ENCODE measurements at regions not wholly inside any gene's neighbourhood (a gene's known extent, or its start where the extent isn't known, plus 50 kb on each side); places are given as distances from the start of the nearest gene placed in this dataset.

- TF ChIP-seq, protein P1, sequence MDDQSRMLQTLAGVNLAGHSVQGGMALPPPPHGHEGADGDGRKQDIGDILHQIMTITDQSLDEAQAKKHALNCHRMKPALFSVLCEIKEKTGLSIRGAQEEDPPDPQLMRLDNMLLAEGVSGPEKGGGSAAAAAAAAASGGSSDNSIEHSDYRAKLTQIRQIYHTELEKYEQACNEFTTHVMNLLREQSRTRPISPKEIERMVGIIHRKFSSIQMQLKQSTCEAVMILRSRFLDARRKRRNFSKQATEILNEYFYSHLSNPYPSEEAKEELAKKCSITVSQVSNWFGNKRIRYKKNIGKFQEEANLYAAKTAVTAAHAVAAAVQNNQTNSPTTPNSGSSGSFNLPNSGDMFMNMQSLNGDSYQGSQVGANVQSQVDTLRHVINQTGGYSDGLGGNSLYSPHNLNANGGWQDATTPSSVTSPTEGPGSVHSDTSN (IDR thresholded peaks at IDR 0.05; ENCODE audit: insufficient replicate concordance, low read depth, low read length) = no peak
- TF ChIP-seq, protein P2, sequence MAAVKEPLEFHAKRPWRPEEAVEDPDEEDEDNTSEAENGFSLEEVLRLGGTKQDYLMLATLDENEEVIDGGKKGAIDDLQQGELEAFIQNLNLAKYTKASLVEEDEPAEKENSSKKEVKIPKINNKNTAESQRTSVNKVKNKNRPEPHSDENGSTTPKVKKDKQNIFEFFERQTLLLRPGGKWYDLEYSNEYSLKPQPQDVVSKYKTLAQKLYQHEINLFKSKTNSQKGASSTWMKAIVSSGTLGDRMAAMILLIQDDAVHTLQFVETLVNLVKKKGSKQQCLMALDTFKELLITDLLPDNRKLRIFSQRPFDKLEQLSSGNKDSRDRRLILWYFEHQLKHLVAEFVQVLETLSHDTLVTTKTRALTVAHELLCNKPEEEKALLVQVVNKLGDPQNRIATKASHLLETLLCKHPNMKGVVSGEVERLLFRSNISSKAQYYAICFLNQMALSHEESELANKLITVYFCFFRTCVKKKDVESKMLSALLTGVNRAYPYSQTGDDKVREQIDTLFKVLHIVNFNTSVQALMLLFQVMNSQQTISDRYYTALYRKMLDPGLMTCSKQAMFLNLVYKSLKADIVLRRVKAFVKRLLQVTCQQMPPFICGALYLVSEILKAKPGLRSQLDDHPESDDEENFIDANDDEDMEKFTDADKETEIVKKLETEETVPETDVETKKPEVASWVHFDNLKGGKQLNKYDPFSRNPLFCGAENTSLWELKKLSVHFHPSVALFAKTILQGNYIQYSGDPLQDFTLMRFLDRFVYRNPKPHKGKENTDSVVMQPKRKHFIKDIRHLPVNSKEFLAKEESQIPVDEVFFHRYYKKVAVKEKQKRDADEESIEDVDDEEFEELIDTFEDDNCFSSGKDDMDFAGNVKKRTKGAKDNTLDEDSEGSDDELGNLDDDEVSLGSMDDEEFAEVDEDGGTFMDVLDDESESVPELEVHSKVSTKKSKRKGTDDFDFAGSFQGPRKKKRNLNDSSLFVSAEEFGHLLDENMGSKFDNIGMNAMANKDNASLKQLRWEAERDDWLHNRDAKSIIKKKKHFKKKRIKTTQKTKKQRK (IDR thresholded peaks at IDR 0.05; ENCODE audit: low read depth, low read length) = no peak
- TF ChIP-seq NFIC (IDR thresholded peaks at IDR 0.05; ENCODE audit: low read depth, low read length) (no peak), ETV6 (conservative IDR thresholded peaks at IDR 0.05 in 1 of 2, IDR thresholded peaks at IDR 0.05 in 1 of 2; ENCODE audit: borderline replicate concordance in 1 of 2, low read depth in 1 of 2) (no peak)
These were observed 85.9 kb upstream of the WARS2 start (continued) for GRCh38 chr1:119226321-119226720.

GRCh38 chr1:119226913-119227312, 86.5 kb upstream of the WARS2 start:
- Histone ChIP-seq H3K27ac (ENCODE audit: control insufficient read depth, insufficient read depth) (no peak overlapping the region), H3K4me3 (no peak overlapping the region), H3K27me3 (replicated peaks in 1 of 2; ENCODE audit: control insufficient read depth in 2 of 2, insufficient read depth in 2 of 2, low read length in 1 of 2) (no peaks in the 10 kb centered on the region), H3K36me3 (ENCODE audit: control insufficient read depth in 2 of 2, insufficient read depth in 2 of 2, low read length in 1 of 2) (no peaks in the 10 kb centered on the region), H3K79me2 (ENCODE audit: control insufficient read depth, insufficient read depth, low read length) (no peaks in the 10 kb centered on the region), H2AFZ (ENCODE audit: control insufficient read depth, low read depth, low read length) (no peak overlapping the region), H3K9me3 (replicated peaks; ENCODE audit: control insufficient read depth, insufficient read depth, low read length) (no peaks in the 10 kb centered on the region), H3K4me1 (ENCODE audit: control insufficient read depth, insufficient read depth, low read length) (peaks cover 4% of the 10 kb centered on the region; the same call in 1 of the 2 replicates), H4K20me1 (ENCODE audit: control insufficient read depth, insufficient read depth) (no peaks in the 10 kb centered on the region), H3K4me2 (ENCODE audit: control insufficient read depth, insufficient read depth) (no peak overlapping the region), H3K9ac (ENCODE audit: control insufficient read depth, insufficient read depth, low read length) (no peak overlapping the region)
- DNase-seq (ENCODE audit: low read depth, low spot score) (no peak), FAIRE-seq (no peak), ATAC-seq (peak; percentile 66)
- CTCF ChIA-PET = interaction anchor here (1.2 to 6.7 kb wide), 3 partner anchors 39 to 143 kb away, joined by 4 to 96 read pairs (median 5); no protein-coding TSS in a partner anchor
- RAD21 ChIA-PET (ENCODE audit: unreplicated experiment) = interaction anchor here (1.0 to 3.6 kb wide), 2 partner anchors 47 to 49 kb away, joined by 3 to 27 read pairs; no protein-coding TSS in a partner anchor
- 76% methylated on average over 3 of the region's 3 CpGs for WGBS (ENCODE audit: insufficient coverage, insufficient replicate concordance, low lambda C conversion rate, missing lambda C conversion rate)
- BruUV-seq (replicated peaks) = no TSS peak
- SMC1A ChIA-PET (ENCODE audit: uncharacterized antibody, unreplicated experiment) = interaction anchor here (1.4 to 4.8 kb wide), 2 partner anchors 10 to 49 kb away, joined by 3 to 32 read pairs; no protein-coding TSS in a partner anchor
- POLR2A ChIA-PET = no interaction called here
- intact Hi-C loops (cut with micrococcal nuclease; ENCODE audit: unreplicated experiment) = loop anchor here (2.0 to 5.0 kb wide), 3 partner anchors 40 to 140 kb away; partner anchors contain the start of gene HAO2
- in situ Hi-C loops (cut with MboI) = no loop called here
- TF ChIP-seq JUNB (IDR thresholded peaks at IDR 0.05) (no peak), SMARCA5 (IDR thresholded peaks at IDR 0.05) (no peak), EED (IDR thresholded peaks at IDR 0.05; ENCODE audit: low read depth) (peak; percentile 54; the same call in 1 of the 2 replicates), CTCF (IDR thresholded peaks at IDR 0.05 in 2 of 3, conservative IDR thresholded peaks at IDR 0.05 in 1 of 3; ENCODE audit: control insufficient read depth in 2 of 3, extremely low read depth in 1 of 3, insufficient read depth in 1 of 3, low read depth in 3 of 3, low read length in 3 of 3) (no peak), E2F4 (IDR thresholded peaks at IDR 0.05; ENCODE audit: low read depth, low read length) (no peak), RUNX3 (IDR thresholded peaks at IDR 0.05; ENCODE audit: low read length) (peak; percentile 56)
- TF ChIP-seq, protein P3, sequence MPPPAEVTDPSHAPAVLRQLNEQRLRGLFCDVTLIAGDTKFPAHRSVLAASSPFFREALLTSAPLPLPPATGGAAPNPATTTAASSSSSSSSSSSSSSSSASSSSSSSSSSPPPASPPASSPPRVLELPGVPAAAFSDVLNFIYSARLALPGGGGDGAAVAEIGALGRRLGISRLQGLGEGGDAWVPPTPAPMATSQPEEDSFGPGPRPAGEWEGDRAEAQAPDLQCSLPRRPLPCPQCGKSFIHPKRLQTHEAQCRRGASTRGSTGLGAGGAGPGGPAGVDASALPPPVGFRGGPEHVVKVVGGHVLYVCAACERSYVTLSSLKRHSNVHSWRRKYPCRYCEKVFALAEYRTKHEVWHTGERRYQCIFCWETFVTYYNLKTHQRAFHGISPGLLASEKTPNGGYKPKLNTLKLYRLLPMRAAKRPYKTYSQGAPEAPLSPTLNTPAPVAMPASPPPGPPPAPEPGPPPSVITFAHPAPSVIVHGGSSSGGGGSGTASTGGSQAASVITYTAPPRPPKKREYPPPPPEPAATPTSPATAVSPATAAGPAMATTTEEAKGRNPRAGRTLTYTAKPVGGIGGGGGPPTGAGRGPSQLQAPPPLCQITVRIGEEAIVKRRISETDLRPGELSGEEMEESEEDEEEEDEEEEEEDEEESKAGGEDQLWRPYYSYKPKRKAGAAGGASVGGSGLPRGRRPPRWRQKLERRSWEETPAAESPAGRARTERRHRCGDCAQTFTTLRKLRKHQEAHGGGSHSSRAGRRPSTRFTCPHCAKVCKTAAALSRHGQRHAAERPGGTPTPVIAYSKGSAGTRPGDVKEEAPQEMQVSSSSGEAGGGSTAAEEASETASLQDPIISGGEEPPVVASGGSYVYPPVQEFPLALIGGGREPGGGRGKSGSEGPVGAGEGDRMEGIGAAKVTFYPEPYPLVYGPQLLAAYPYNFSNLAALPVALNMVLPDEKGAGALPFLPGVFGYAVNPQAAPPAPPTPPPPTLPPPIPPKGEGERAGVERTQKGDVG (CRISPR knock-in tag; IDR thresholded peaks at IDR 0.05) = no peak

All from GM12878 (cell line).